ENCODE measurements at regions not wholly inside any gene's neighbourhood (a gene's known extent, or its start where the extent isn't known, plus 50 kb on each side); places are given as distances from the start of the nearest gene placed in this dataset.

- no peak for DNase-seq (ENCODE audit: low spot score)
- TF ChIP-seq CTCF (IDR thresholded peaks at IDR 0.05; ENCODE audit: extremely low read depth, missing control alignments): no peak
Measured at GRCh38 chr6:82068721-82069120, 178.8 kb downstream of the IBTK start.

GRCh38 chr6:82066991-82067411, 180.5 kb downstream of the IBTK start:
- DNase-seq (ENCODE audit: low spot score): peak; percentile 60
- TF ChIP-seq CTCF (IDR thresholded peaks at IDR 0.05; ENCODE audit: extremely low read depth, missing control alignments): no peak

GRCh38 chr6:82066196-82066595, 181.3 kb downstream of the IBTK start:
- no peak for DNase-seq (ENCODE audit: low spot score)
- no peak for TF ChIP-seq CTCF (IDR thresholded peaks at IDR 0.05; ENCODE audit: extremely low read depth, missing control alignments)

- no peak for DNase-seq (ENCODE audit: low spot score)
- TF ChIP-seq CTCF (IDR thresholded peaks at IDR 0.05; ENCODE audit: extremely low read depth, missing control alignments): no peak
Measured at GRCh38 chr6:82063574-82063973, 184.0 kb downstream of the IBTK start.

GRCh38 chr6:82062219-82062618, 185.3 kb downstream of the IBTK start:
- DNase-seq (ENCODE audit: low spot score): no peak
- TF ChIP-seq CTCF (IDR thresholded peaks at IDR 0.05; ENCODE audit: extremely low read depth, missing control alignments): no peak

- DNase-seq (ENCODE audit: low spot score): no peak
- no peak for TF ChIP-seq CTCF (IDR thresholded peaks at IDR 0.05; ENCODE audit: extremely low read depth, missing control alignments)
Measured at GRCh38 chr6:82057846-82058554, 189.5 kb downstream of the IBTK start.

GRCh38 chr6:82056567-82056966, 191.0 kb downstream of the IBTK start:
- DNase-seq (ENCODE audit: low spot score): no peak
- no peak for TF ChIP-seq CTCF (IDR thresholded peaks at IDR 0.05; ENCODE audit: extremely low read depth, missing control alignments)

Data from GM20000 (cell line).